CD4-positive, alpha-beta T cell (primary cell): ENCODE measurements at regions not wholly inside any gene's neighbourhood (a gene's known extent, or its start where the extent isn't known, plus 50 kb on each side); places are given as distances from the start of the nearest gene placed in this dataset.

Experiments used
- ATAC-seq: fragments of 200-7000 bp; cut with Tn5 transposase; one replicate; pipeline ENCODE4 v1.10.0; 2022; ENCODE audit warnings: mild to moderate bottlenecking; ENCODE audit not compliant: poor library complexity
- CTCF ChIA-PET: fragments of 350-600 bp; sonication (Branson Sonifier 250); formaldehyde crosslinking; loops from one replicate; lab custom pipeline; 2021; ENCODE audit warnings: antibody characterized with exemption, inconsistent platforms; lab: Charles Lee
- POLR2A ChIA-PET: fragments of 350-600 bp; sonication (Branson Sonifier 250); formaldehyde crosslinking; loops from one replicate; lab custom pipeline; 2021; ENCODE audit warnings: antibody characterized with exemption, inconsistent platforms; lab: Charles Lee
- DNase-seq, 14 experiments: peaks; one replicate each; pipeline ENCODE4 v3.0.0-alpha.2; 2013 to 2020; ENCODE audit warnings: mixed read lengths in 2 of 14
- H3K27ac ChIP-seq, 2 donors: one replicate each; pipeline versions ENCODE4 v1.5.1 to v1.7.0; 2013; ENCODE audit warnings: low read length in 2 of 2, low read depth in 1 of 2, mild to moderate bottlenecking in 1 of 2
- H3K27me3 ChIP-seq, 2 experiments: 1 replicate in 1 of 2; 2 replicates in 1 of 2; pipeline versions ENCODE4 v1.6.1 to v1.7.0; 2013; ENCODE audit warnings: low read length in 2 of 2, control low read depth in 1 of 2, mild to moderate bottlenecking in 1 of 2, moderate library complexity in 1 of 2; ENCODE audit not compliant: insufficient read depth in 2 of 2, control insufficient read depth in 1 of 2
- H3K36me3 ChIP-seq: one replicate; pipeline ENCODE4 v1.6.1; 2013; ENCODE audit warnings: low read length, control low read depth; ENCODE audit not compliant: insufficient read depth
- H3K4me1 ChIP-seq: one replicate; pipeline ENCODE4 v1.6.1; 2013; ENCODE audit warnings: low read length, control low read depth; ENCODE audit not compliant: insufficient read depth
- H3K4me3 ChIP-seq: one replicate; pipeline ENCODE4 v1.5.1; 2013; ENCODE audit warnings: mild to moderate bottlenecking, low read length, moderate library complexity
- H3K9me3 ChIP-seq, 2 experiments: 1 replicate in 1 of 2; 2 replicates in 1 of 2; pipeline versions ENCODE4 v1.6.1 to v1.7.0; 2013; ENCODE audit warnings: low read length in 2 of 2, mild to moderate bottlenecking in 2 of 2, control low read depth in 1 of 2, moderate library complexity in 1 of 2; ENCODE audit not compliant: control insufficient read depth in 1 of 2, insufficient read depth in 1 of 2
- H3K27ac Mint-ChIP-seq: one replicate; pipeline ENCODE4 v1.8.0; 2020; ENCODE audit warnings: mixed read lengths
- H3K27me3 Mint-ChIP-seq: one replicate; pipeline ENCODE4 v1.8.0; 2021; ENCODE audit warnings: mixed read lengths
- H3K36me3 Mint-ChIP-seq: one replicate; pipeline ENCODE4 v1.8.0; 2021; ENCODE audit warnings: low read depth, mixed read lengths
- H3K4me1 Mint-ChIP-seq: one replicate; pipeline ENCODE4 v1.8.0; 2021; ENCODE audit warnings: low read depth, mixed read lengths
- H3K4me3 Mint-ChIP-seq: one replicate; pipeline ENCODE4 v1.8.0; 2020; ENCODE audit warnings: mild to moderate bottlenecking, mixed read lengths
- H3K9me3 Mint-ChIP-seq: one replicate; pipeline ENCODE4 v1.8.0; 2020; ENCODE audit warnings: mixed read lengths
- intact Hi-C, 2 experiments: fragments of 100-400 bp; cut with DNase I in 1 of 2; cut with micrococcal nuclease in 1 of 2; formaldehyde crosslinking; loops; one replicate each; pipeline versions ENCODE4 v1.15.1 to v1.9.0; 2023 to 2025; cut with DNase I, micrococcal nuclease
- TF ChIP-seq, protein P1 (sequence below): fragments of 200-600 bp; IDR thresholded peaks from one replicate; pipeline ENCODE4 v1.8.0; 2022; ENCODE audit warnings: antibody characterized with exemption, mild to moderate bottlenecking

DNA sequence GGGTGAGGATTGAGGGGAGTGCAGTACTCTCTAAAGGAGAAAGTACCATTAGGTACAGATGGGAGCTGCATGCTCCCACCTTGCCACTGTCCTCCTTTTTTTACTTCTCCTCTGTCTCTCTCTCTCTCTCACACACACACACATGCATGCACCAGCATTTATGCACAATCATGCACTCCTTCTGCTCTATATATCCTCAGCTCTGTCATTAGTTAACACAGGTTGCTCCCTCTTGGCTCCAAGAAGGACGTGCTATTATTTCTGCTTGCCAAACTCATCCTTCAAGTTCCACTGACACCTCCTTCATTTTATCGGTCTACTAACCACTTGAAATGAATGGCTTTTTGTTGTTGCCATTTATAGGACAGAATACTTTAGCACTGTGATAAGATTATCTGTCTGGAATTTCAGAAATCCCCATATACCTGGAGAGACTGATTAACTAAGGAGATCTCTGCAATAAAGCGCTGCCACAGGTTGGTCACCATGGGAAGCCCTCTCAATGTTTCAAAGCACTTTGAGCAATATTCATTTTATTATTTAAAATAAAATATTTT, 178.5 kb upstream of the TRIB2 start:
- Histone ChIP-seq H3K36me3 (no peaks in the 10 kb centered on the region), H3K9me3 (no peaks in the 10 kb centered on the region), H3K4me1 (peaks cover 5% of the 10 kb centered on the region), H3K4me3 (no peak overlapping the region), H3K27me3 (no peaks in the 10 kb centered on the region), H3K27ac (no peak overlapping the region)
- intact Hi-C loops = no loop called here
- Mint-ChIP-seq H3K36me3 (no peaks in the 10 kb centered on the region), H3K9me3 (no peaks in the 10 kb centered on the region), H3K27me3 (no peaks in the 10 kb centered on the region), H3K27ac (no peak overlapping the region), H3K4me1 (peaks cover 33% of the 10 kb centered on the region), H3K4me3 (no peak overlapping the region)
- ChIA-PET POLR2A (no interaction called here), CTCF (no interaction called here)
- DNase-seq (no peak), ATAC-seq (no peak)
- TF ChIP-seq, protein P1, sequence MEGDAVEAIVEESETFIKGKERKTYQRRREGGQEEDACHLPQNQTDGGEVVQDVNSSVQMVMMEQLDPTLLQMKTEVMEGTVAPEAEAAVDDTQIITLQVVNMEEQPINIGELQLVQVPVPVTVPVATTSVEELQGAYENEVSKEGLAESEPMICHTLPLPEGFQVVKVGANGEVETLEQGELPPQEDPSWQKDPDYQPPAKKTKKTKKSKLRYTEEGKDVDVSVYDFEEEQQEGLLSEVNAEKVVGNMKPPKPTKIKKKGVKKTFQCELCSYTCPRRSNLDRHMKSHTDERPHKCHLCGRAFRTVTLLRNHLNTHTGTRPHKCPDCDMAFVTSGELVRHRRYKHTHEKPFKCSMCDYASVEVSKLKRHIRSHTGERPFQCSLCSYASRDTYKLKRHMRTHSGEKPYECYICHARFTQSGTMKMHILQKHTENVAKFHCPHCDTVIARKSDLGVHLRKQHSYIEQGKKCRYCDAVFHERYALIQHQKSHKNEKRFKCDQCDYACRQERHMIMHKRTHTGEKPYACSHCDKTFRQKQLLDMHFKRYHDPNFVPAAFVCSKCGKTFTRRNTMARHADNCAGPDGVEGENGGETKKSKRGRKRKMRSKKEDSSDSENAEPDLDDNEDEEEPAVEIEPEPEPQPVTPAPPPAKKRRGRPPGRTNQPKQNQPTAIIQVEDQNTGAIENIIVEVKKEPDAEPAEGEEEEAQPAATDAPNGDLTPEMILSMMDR = no peak

DNA sequence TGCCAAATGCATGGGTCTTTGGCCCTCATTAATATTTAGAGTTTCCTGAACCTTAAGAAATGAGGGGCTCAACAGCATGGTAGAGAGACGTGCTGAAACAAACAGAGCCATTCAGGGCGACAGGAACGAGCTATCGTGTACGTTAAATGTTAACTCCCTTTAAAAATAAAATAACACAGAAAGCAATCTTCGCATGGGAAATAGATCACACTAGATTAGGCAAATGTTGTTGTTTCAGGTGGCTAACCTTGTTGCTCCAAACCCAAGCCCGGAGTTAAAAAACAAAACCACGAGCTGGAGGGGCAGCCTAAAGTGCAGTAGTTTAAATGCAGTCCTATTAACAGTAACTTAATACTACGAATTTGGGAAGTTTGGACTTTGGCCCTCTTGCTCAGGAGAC, 177.4 kb upstream of the TRIB2 start:
- H3K27me3 ChIP-seq = no peaks in the 10 kb centered on the region
- no peaks in the 10 kb centered on the region for H3K9me3 Mint-ChIP-seq
- no peak overlapping the region for H3K27ac Mint-ChIP-seq
- H3K4me1 ChIP-seq = peaks cover 2% of the 10 kb centered on the region
- no peak overlapping the region for H3K4me3 ChIP-seq
- no peak overlapping the region for H3K4me3 Mint-ChIP-seq
- intact Hi-C loops = no loop called here
- no peak for ATAC-seq
- no peaks in the 10 kb centered on the region for H3K36me3 ChIP-seq
- H3K36me3 Mint-ChIP-seq = no peaks in the 10 kb centered on the region
- no peaks in the 10 kb centered on the region for H3K9me3 ChIP-seq
- TF ChIP-seq, protein P1 = no peak
- no peak overlapping the region for H3K27ac ChIP-seq
- H3K4me1 Mint-ChIP-seq = peaks cover 24% of the 10 kb centered on the region
- ChIA-PET CTCF (interaction anchor here (0.6 kb wide), 1 partner anchor 18 kb away, joined by 4 read pairs; no protein-coding TSS in a partner anchor), POLR2A (no interaction called here)
- H3K27me3 Mint-ChIP-seq = no peaks in the 10 kb centered on the region
- DNase-seq = no peak

DNA sequence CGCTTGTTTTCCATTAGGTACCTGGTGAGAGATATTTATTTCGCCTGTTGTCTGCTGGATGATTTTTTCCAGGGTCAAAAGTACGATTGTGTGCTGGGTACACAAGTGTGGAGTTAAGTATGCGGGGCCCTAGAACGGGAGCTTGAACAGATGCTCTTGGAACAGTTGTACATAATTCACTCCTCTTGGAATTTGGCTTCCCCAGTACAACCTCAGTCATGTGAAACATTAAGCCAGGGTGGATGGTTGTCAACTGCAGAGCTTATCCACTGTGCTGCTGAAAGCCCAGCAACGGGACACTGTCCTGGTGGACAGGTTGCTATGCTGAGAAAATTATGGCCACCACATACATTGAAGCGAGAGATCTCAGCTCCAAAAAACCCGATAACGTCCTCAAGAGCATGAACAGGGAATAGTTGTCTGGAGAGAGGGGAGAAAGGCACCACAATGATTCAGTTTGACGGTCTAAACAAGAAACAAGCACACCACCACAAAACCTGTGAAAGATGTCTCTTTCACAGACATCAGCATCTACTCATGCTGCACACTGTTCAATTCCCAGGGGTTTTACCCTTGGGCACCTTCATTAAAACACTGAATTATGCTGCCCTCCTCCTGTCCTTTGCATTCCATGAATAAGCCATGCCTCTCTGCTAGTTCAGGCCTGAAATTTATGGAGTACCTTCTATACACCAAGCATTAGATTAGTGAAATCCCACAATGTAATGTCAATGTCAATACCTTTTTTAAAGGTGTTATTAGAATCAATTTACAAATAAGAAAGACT, 176.8 kb upstream of the TRIB2 start:
- Mint-ChIP-seq H3K27ac (no peak overlapping the region), H3K9me3 (no peaks in the 10 kb centered on the region)
- CTCF ChIA-PET = interaction anchor here (0.6 kb wide), 1 partner anchor 18 kb away, joined by 4 read pairs; no protein-coding TSS in a partner anchor

More for the DNA sequence above, 176.8 kb upstream of the TRIB2 start:
- no peak overlapping the region for H3K27ac ChIP-seq
- DNase-seq (no peak), ATAC-seq (no peak)
- no peaks in the 10 kb centered on the region for H3K27me3 ChIP-seq
- H3K36me3 ChIP-seq = no peaks in the 10 kb centered on the region
- no peaks in the 10 kb centered on the region for H3K4me1 ChIP-seq
- Mint-ChIP-seq H3K4me1 (peaks cover 23% of the 10 kb centered on the region), H3K36me3 (no peaks in the 10 kb centered on the region), H3K27me3 (no peaks in the 10 kb centered on the region), H3K4me3 (no peak overlapping the region)
- POLR2A ChIA-PET = no interaction called here
- no peaks in the 10 kb centered on the region for H3K9me3 ChIP-seq
- intact Hi-C loops = no loop called here
- H3K4me3 ChIP-seq = no peak overlapping the region
- TF ChIP-seq, protein P1 = no peak
